NCI-H69 (cell line): ENCODE measurements at regions not wholly inside any gene's neighbourhood (a gene's known extent, or its start where the extent isn't known, plus 50 kb on each side); places are given as distances from the start of the nearest gene placed in this dataset.
A peak's percentile ranks its signal among the peaks of the same experiment; 100 is the strongest.

Experiments used
- DNase-seq: peaks from one replicate; lab custom pipeline; 2025; lab: John Stamatoyannopoulos, UW

DNA sequence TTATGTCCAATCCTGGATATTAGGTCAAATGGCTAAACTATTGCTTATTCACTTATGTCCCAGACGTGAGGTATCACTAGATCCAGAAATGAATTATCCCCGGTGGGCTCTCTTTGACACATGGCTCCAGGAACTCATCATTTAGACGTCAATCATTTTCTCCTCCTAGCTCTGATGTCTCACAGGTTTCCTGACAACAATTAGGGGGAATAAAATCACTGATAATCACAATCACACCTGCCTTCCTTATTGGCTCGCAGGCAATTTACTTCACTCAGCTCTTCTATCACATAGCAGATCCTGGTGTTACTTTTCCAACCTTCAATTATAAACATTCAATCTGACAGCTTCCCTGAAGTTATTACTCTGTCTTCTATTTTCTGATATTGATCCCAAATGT lies 634.0 kb upstream of the TENM4 start:
- no peak for DNase-seq

DNA sequence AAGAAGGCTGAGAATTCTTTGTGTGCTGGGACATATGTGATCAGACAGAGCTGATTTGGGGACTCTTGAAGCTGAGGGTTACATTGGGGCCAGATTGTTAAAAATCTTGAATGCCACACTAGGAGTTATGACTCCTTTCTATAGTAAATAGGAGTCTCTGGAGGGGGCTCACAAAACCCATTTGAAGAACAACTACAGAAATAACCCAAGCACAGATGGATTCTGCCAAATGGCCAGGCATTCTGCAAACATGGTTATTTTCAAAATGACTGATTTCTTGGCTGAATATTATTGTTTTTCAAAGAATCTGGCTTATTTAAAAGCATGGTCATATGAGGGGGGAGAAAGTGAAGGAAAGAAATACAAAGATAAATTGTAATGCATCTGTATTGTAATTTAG lies 625.5 kb upstream of the TENM4 start:
- no peak for DNase-seq

DNA sequence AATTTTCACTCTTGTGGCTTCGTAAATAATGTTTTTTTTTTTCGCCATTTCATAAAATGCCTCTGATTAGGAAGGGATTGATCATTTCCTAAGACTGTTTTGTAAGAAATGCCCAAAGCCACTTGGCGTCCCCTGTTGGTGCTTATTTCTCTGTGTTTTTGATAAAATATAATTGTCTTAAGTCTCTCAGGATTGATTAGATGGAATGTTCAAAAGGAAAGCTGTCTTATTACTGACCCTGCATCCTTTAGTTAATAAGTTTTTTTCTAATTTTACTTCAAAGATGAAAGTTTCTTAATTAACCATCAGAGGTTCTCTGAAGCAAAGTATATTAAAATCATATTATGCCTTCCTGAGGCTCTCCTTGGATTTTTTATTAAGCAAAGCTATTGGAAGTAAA lies 624.3 kb upstream of the TENM4 start:
- DNase-seq, result no peak

DNA sequence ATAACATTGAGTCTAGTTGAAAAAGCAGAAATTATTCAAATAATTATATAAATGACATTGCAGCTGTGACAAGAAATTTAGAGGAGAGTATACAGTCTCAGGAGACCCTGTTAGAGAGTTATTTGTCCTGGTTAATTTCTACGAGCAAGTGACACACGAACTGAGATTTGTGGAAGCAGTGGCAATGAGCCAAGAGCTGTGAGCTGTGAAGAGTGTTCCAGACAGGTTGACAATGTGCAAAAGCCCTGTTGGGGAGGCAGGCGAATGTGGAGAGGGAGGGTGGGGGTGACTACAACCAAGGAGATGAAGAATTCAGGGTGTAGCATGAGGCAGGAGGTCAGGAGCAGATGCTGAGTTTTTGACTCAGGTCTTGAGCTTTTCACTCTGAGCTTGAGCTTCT lies 620.2 kb upstream of the TENM4 start:
- no peak for DNase-seq

DNA sequence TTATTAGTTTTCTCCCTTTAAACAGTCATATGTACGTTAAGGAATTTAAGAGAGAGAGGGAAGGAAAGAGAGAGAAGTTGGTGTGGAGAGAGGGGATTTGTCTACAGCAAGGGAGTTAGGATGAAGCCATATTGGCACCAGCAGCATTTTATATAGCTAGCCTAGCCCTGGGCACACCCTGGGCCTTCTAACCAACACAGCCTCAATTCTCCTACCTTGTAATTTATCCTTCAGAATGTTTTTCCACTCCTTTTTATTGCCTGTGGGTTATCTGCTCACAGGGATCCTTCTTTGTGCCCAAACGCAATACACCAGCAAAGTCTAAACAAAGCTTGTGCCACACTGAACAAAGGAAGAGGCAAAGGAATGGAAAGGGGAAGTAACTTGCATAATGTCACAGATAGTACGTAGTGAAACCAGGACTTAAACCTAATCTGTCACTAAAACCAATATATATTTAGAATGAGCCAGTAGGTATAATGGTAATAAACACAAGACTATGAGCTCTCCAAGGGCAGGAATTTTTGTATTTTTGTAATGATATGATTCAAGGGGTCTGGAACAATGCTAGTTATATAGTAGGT lies 613.8 kb upstream of the TENM4 start:
- DNase-seq, result no peak

DNA sequence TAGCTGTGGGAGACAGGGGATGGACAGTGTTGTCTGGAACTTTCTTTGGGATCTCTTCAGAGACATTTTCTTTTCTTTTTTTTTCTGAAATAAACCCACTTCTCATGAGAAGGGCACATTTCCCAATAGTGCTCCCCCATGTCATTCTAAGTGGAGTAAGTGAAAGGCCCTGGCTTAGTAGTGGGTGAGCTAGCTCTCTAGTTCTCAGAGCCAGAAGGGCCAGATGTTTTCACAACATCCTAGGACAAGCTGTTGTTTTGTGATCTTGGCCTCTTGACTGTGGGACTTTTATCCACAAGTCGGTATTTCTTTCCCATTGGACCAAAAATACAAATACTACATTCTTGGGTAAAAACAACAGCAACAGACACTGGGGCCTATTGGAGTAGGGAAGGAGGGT lies 607.7 kb upstream of the TENM4 start:
- DNase-seq, result no peak

DNA sequence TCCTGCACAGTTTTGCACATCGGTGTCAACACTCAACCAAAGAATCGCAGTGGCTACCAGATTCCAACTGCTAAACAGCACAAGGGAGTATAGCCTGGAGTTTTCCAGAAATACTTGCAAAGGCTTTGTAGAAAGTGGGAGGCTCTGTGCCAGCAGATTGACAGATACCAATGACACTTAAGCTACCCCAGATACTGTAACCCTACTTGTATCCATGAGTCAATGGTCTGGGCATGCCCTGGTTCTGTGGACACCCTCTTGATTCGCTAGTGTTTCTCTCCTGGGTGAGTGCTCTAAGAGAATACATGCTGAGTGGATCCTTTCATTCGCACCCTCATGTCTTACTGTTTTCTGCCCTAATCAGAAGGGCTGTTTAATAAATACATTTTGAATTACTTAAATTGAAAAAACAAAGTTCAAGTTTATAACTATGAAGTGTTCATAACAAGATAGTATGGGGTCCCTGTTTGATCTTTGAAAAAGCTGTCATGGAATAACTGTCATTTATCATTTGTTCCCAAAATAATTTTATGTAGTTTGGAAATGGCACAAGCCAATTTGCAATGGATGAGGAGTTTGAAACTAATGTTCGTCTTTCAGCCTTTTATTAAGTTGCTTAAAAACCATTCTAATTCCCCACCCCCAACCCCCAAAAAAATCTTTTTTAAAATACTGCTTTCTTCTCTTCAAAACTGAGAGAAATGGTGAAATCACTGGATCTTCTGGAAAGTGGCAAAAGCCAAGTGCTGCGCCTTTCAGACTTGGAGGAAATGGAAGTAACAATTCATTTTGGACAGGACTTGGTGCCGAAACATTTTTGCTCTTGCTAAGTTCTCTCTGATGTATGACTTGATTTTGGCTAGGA lies 600.5 kb upstream of the TENM4 start:
- no peak for DNase-seq

DNA sequence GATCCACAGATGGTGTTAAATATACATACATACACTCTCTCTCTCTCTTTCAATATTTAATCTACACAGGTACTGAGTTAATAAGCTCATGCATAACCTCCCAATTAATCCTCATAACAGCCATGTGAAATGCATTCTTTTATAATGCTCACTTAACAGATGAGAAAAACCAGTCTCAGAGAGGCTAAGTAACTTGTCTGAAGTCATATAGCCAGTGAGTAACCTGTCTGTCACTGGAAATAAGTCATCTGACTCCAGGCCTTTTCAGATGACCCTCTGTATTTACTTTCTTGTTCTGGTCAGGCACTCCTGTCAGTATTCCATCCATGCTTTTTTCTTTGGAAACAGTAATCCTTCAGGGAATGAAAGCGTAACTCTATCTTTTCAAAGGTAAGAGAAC lies 594.0 kb upstream of the TENM4 start:
- no peak for DNase-seq

DNA sequence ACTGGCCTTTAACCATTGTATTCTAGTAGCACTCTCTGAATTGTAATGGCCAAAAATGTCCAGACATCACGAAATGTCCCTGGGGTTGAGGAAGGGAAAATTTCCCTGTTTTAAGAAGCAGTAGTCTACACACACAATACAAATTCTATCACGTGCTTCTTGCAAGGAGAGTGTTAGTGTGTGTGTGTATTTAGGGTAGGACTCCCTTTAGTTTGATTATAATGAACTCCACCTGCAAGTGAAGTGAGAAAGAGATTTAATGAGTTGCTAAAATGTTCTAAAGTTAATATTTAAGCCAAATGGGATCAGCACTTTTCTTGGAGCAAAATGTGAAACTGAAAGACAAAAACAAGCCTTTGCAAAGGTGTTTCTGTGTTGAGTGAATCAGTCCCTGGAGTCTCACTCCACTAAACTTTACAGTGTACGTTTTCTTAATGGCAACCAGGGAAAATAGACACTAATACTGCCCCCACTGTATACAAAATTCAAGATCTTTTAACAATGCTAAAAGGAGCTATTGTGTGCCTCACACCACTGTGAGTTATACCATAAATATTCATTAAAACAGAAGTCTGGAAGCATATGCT lies 590.3 kb upstream of the TENM4 start:
- DNase-seq, result no peak

DNA sequence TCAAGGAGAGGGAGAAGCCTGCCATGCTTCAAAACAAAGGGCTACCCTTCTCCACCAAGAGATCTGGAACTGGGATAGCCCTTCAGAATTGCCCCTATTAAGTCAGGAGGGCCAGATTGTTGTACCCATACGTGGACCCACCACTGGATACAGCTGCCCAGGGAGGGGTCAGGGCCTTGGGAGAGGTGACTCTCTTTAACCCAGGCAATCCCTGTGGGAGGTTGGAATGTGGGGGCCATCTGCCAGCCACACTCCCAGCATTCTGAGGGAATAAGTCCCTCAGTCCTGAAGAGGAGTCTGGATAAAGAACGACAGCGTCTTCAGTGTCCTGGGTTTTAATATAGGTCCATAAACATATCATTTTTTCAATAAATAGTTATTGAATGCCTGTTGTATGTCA lies 588.2 kb upstream of the TENM4 start:
- DNase-seq, result no peak

DNA sequence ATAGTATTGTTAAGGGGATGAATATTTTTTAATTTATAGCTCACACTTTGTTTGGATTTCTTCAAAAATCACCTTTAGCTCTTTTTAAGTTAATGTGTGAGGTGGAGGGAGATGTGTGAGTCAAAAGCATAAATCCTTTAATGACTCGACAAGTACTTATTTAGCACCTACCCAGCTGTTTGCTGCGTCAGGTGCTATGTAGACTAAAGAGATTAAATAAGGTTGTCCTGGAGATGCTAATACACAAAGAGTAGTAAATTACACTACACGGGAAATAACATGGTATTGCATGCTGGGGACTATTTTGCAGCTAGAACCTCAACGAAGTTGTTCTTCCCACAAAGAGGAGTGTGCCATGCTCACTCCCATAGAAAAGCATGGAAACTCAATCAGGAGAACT lies 583.3 kb upstream of the TENM4 start:
- DNase-seq, result peak; percentile 69

DNA sequence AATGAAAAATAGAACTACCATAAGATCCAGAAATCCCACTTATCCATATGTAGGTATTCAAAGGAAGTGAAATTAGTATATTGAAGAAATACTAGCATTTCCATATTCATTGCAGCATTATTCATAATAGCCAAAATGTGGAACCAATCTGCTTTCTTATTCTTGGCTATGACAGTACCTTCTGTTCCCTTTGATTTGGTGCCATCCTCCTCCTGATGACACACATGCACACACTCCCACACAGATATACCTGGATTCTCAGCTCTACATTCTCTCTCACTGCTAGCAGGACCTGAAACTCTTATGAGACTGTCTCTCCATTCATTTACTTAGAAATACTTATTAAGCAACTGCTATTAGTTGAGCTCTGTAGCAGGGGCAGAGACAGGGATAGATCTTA lies 582.6 kb upstream of the TENM4 start:
- DNase-seq, result no peak

DNA sequence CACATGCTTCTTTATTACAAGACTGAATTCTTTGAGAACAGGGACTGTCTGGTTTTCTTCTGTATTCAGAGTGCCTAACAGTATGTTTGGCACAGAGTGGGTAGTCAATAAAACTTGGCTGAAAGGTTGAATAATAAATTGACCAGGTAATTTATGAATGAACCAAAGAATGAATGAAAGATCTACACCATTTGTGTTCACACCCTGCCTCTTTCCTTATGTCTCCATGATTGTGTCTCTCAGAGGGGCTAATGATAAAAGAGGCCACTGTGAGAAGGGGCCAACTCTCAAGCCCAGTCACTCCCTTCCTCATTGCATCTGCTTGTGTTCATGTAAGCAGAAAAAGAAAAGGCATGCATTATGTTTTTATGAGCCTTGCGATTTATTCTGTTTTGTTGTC lies 569.7 kb upstream of the TENM4 start:
- no peak for DNase-seq

DNA sequence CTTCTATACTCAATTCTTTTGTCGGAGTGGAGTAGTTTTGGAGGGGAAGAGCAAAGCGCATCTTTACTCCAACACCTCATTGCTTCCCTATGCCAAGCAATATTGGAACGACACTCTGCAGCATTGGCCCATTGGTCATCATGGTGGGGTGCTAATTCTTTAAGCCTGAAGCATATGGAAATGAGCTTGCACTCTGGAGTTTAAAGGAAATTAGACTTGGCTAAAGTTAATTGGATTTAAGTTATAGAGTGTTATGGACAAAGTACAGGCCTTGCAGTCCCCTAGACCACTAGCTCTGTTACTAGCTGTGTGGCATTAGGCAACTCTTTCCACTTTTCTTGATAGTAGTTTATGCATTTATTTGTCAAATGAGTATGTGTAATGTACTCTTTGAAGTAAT lies 568.3 kb upstream of the TENM4 start:
- DNase-seq, result no peak

DNA sequence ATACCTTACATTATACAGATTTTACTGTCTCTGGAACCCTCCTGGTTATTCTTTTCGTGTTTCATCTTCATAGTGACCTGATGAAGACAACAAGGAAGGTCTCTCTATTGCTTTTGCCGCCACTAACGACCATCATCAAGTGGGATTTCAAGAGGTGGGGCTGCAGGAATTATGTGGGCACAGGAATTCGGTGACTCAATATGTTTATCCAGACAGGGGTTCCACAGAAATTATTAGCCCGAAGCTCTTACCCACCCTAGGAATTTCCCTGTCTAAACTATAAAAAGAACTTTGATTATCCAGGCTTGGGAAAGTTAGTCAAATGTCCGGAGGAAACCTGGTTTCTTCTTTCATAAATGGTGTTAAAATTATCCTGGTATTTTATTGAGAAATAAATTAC lies 566.8 kb upstream of the TENM4 start:
- DNase-seq, result no peak

DNA sequence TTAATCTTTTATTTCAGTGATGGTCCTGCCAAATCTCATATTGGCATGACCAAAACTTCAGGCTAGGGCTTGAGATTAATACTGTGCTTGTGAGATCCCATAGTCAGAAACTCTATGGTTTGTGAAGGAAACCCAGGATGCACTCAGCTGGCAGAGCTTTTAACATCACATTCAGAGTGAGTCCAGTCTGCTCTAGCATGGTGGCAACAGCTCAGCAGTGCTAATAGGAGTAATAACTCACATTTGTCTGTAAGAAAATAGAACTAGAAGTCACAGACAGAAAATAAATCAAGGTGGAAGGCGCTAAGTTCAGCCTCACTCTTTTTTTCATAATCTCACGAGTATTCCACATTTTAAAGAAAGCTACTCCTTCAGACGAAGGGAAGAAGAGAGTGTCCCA lies 549.3 kb upstream of the TENM4 start:
- no peak for DNase-seq

DNA sequence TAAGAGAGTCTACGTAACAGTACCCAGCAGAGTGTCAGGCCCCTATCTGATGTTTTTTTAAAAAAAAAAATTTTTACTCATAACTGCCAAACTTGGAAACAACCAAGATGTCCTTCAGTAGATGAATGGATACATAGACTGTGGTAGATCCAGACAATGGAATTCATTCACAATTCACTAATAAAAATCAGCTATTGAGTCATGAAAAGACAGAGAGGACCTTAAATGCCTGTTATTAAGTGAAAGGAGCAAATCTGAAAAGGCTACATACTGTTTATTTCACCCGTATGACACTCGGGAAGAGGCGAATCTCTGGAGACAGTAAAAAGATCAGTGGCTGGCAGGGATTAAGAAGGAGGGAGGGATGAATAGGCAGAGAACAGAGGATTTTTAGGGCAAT lies 541.4 kb upstream of the TENM4 start:
- no peak for DNase-seq

DNA sequence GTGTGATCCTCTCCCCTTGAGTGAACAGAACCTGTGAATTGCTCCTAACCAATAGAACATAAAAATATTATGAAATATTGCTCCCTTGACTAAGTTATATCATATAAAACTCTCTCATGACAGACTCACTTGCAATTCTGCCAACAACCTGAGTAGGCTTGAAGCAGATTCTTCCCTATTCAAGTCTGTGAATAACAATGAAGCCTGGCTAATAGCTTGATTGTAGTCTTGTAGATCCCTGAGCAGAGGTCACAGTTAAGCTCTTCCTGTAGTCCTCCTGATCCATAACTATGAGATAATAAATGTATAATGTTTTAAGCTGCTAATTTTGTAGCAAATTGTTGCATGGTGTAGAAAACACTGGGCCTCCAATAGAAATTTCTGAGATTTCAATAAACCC lies 540.1 kb upstream of the TENM4 start:
- DNase-seq, result no peak

DNA sequence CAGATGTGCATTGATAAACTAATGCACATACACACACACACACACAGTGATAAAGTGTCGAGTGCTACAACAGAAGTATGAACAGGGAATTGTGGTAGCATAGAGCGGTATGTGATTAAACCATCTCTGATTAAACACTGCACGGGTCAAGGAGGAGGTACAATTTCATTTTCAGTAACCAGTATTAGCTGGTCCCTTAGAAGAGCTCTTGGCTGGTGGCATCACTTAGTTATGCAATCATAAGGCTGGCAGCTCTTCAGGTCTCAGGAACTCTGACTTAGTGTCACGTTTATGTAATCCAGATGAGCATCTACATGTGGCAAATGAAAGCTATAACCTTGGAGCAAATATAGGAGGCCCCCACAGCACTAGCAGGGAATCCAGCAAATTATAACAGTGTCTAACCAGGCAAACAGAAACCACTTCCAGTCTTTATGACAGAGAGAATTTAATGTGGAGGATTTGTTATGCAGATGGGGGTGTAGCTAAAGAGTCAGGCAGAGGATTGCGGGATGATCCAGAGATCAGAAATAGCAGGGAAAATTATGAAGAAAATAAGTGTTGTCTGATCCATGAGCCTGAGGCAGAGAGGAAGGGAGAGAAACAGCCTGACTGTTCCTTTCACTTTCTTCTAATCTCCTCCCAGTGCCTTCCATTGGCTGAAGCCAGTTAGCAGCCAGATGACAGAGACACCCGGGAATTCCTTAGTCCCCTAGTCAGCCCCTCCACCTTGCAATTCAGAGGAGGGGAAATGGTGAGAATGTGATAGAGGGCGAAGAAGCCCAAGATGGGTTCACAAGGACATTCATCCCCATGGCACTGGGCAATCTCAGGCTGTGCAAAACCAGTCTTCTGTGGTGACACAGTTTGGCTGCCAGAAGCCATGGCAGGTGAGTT lies 533.1 kb upstream of the TENM4 start:
- peak; percentile 15 for DNase-seq

DNA sequence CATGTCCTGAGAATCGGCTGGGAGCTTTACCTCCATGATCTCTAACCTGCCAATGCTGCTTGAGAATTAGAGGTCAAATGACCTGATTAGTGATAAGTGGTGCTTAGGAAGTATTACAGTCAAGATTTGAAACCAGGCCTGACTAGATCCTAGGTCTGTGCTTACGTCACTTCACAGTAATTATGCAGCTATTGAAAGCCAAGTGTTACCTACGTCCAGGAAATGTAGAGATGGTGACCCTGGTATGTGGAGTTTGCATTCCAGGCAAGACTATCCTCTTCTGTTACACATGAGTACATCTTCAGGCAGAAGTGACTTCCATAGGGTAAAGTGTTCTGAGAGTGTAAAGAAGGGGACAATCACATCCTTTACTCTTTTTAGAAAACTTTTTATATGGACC lies 530.4 kb upstream of the TENM4 start:
- no peak for DNase-seq

DNA sequence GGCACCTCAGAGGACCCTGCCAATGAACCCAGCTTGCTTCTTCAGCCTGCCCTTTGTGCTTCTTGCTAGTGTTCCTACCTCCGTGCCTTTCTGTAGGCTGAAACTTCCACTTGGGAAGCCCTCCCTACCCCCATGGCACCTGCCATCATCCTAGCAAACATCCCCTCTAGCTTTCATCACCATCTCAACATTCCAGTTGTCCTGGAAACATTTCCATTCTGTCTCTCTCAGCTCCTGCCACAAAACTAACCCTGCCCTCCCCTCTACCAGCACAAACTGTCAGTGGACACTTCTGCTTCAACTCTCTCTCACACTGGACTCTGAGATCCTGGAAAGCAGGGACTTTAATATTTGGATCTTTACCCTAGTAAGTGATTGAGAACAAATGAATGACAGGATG lies 525.8 kb upstream of the TENM4 start:
- DNase-seq, result no peak

DNA sequence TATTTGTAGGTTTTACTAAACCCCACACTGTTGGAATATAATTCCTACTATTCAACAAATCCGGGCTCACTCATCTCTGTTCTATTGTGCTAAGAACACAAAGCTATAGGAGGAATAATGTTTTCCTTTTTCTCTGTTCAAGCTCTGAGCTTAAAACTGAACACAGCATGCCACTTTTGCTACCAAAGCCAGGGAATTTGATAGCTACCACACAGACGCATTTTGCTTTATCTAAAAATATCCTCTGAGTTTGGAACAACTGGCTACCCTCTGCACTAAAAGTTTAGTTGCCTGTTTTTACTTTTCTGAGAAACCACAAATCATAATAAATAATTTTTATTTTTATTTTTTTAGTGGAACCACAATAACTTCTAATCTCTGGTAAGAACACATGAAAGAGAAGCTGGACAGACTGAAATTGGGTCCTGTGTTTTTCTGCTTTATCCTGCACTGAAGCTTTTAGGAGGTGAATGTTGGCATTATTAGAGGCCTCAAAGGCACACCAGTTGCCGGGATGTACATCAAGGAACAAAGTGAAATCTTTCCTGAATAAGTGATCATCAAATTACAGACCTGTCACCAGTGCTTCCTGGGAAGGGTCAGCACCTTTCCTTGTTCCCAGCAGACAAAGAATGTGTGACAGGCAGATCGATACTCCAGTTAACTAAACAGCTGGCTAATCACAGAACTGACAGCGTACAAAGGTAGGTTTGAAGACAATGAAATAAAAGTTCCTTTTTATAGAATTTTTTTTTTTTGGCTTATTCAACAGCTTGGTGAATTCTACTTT lies 523.2 kb upstream of the TENM4 start:
- DNase-seq, result peak; percentile 56
